ENCODE measurements at regions not wholly inside any gene's neighbourhood (a gene's known extent, or its start where the extent isn't known, plus 50 kb on each side); places are given as distances from the start of the nearest gene placed in this dataset.

GRCh38 chr2:341017-341542 is 53.2 kb upstream of the ALKAL2 start:
- POLR2A ChIA-PET = no interaction called here
- no peak for DNase-seq (ENCODE audit: extremely low spot score)
- CTCF ChIA-PET = interaction anchor here (1.3 kb wide), 1 partner anchor 14 kb away, joined by 3 read pairs; no protein-coding TSS in a partner anchor
- no peak for TF ChIP-seq CTCF (IDR thresholded peaks at IDR 0.05; ENCODE audit: control extremely low read depth, extremely low read depth, low read depth, missing control alignments)
